ENCODE measurements at regions not wholly inside any gene's neighbourhood (a gene's known extent, or its start where the extent isn't known, plus 50 kb on each side); places are given as distances from the start of the nearest gene placed in this dataset.

DNA sequence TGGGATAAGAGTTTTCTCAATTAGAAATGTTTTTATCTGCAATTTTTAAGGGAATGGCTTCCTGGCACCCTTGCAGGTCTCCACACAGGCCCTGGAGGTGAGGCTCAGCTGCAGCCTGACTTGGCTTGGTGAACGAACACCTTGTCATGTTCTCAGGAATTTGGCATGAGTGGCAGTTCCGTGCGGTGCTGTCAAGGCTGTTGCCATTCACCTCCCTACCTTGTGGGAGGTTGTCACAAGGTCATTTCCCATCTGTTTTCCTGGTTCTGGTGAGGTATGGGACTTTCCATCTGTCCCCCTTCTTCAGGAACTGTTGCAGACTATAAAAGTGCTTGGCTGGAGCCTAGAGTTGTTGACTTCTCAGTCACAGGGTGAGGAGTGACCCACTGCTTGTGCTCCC is 82.9 kb downstream of the ELOVL4 start:
- no peak for DNase-seq (ENCODE audit: low read depth in 3 of 3)

DNA sequence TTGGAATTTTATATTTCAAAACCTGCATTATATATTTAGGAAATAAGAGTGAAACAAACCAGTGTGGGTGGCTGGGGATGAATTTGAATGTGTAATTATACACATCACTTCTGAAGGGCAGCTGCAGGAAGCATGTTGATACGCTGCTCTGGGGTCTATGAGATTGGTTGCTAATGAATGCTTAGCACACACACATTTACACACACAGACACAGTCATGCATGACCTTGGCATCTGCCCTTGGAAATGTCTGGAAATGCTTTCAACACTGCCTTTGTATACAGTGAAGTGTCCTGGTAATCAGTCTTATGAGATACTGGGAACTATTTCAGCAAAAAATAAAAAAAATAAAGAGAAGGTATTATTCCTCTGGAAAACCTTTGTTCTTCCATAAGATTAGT is 83.4 kb downstream of the ELOVL4 start:
- no peak for DNase-seq (ENCODE audit: low read depth in 3 of 3)

DNA sequence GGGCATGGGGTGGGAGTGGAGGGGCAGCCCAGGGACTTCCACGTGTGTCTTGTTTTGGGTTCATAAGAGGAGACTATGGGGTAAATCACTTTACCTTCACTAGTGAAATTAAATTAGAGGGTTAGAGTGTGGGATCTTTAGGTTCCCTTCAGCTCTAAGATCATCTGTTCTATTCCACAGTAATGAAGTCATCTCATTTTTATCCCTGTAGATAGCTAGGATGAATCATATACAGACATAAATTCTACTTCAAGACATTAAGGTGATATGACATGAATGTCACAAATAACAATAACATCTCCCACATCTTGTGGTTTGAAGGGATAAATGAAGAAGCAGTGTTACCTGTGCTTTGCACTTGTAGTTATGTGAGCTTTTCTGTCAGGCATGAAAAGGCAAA is 83.8 kb downstream of the ELOVL4 start:
- DNase-seq (ENCODE audit: low read depth in 3 of 3): no peak

DNA sequence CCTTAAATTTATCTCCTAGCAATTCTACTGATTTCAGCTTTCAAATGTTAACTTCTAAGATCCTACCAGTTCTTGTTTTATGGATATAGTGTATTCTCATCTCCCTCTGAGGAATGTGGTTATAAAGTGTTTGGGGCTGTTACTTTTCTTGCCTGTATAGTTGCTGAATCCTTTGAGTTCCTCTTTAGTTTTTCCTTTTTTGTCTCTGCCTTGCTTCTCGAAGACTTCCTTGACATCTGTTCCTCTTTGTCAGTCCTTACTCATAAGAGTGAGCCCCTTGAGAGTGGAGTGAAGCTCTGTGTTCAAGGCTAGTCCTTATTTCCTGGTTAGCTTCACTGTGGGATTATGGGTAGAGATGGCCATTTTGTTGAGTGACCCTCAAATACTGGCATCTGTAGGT is 84.6 kb downstream of the ELOVL4 start:
- no peak for DNase-seq (ENCODE audit: low read depth in 3 of 3)

DNA sequence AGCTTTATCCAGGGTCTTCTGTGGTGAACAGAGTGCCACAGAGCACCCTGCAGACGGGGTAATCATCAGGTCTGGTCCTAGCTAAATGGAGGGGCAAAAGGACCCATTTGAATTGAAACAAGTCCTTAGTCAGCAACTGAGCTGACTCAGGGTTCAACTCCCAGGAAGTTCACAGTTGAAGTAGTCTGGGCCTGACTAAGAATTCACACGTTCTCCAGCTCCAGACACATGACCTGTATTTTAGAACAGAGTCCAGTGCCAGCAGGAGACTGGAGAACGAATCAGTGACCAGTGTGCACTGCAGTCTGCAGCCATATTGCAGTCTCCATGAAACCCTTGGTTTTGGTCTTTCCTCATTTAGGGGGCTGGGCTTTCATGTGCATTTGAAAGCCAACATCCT is 85.2 kb downstream of the ELOVL4 start:
- DNase-seq (ENCODE audit: low read depth in 3 of 3): no peak

DNA sequence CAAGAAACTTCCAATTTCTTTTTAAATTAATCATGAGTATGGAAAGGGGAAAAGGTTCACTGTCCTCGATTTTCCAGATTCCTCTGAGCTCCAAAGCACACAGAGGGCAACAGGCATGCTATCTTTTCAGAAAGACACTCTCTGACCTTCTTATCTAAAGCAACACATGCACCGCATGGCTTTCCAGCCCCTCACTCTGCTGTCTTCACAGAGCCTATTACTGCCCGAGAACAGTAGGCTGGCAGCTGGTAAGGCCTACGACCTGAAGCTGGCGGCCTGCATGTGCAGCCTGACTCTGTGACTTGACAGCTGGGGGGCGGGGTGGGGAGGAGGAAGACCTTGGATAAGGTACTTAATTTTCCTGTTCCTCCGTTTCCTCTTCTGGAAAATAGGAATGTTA is 86.3 kb downstream of the ELOVL4 start:
- no peak for DNase-seq (ENCODE audit: low read depth in 3 of 3)

DNA sequence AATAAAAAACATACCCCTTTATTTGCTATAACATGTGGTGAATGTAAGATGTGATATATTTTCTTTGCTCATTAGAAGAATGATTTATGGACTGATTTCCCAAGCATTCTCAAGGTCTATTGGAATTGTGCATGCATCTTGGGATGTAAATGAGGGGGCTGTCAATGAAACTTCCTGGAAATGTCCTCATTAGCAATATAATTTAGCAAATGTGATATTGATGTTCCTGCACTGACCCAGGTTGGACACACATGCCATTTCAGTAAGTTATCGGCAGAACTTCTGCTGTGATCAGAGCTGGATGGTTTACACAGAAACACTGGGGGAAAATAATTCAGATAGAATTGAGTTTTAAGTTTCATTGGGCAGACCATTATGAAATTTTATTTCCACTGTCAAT is 99.9 kb downstream of the ELOVL4 start:
- DNase-seq (ENCODE audit: low read depth in 3 of 3): no peak

DNA sequence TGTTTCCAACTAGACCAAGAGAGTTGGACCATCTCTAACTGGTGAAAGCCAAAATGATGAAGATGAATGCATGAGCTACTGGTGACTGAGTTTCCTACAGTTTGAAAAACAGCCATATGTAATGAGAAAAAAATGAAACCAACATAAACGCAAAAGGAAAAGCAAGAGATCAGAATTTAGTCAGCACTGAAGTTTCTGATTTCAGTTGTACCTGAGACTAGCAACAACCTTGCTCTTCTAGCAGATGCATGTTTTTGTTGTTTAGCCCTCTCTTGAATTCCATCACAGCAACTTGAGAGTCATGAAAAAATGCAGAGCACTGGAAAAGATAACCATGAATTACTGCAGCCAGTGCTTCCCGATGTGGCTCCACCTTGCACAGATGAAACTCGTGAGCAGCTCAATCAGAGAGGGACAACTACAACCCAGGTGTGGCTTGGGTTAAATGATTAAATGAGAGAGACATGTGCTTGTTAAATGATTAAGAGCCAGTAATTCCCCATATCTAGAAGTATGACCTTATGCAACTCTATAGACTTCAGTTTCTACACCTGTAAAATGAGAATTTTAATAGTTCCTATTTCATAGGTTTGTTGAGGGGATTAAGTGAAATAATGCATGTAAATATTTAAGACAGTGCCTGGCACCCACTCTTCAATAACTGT is 104.8 kb downstream of the ELOVL4 start:
- no peak for DNase-seq (ENCODE audit: low read depth in 3 of 3)

DNA sequence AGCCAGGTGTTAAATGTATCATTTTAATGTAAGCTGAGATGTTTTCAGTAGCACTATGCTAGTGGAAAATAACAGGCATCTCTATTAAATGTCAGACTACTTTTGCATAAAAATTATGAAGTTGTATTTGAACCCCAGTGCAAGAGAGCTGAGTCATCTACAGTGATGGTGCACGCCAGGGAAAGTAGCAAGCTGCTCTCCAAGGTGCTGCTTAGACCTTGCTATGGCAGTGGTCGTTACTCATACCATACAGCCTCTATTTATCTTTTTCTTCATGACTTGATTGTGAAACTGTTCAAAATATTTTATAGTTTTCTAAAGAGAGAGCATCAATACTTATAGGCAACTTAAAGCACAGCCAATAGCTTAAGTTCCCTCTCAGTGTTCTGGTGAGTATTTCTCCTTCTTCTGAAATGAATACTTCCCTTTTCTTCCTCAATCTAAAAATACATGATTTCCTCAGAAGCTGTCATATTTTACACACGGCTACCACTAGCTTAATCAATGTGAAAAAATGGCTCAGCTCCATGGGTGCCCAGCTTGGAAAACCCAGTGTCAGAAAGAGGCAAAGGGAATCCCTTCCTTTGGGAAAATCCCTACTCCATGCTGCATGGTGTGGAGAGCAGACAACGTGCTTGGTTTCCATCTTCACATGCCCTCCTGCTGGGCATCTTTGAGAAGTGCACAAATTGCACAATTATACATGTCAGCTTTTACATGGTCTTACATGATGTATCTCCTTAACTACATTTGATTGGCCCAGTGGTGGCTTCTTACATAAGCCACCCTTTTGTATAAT is 105.6 kb downstream of the ELOVL4 start:
- peak in 1 of 3 donors; percentile 1 for DNase-seq (ENCODE audit: low read depth in 3 of 3)

DNA sequence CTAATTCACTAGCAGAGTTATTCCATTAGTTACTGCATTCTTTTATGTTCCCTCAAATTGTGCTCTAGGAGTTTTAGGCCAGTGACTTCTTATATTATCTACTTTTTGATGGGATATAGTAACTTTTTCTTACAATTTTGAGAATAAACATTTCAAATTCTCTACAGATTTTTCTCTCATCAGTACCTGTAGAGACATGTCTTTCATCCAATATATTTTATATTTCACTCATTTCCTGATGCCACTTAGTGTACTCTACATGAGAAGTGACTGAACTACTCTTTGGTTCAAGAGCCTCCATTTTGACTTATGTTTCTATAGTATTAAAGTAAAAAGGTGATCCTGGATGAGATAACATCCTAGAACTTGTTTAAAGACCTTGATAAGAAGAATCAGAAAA is 108.5 kb downstream of the ELOVL4 start:
- DNase-seq (ENCODE audit: low read depth in 3 of 3): no peak

DNA sequence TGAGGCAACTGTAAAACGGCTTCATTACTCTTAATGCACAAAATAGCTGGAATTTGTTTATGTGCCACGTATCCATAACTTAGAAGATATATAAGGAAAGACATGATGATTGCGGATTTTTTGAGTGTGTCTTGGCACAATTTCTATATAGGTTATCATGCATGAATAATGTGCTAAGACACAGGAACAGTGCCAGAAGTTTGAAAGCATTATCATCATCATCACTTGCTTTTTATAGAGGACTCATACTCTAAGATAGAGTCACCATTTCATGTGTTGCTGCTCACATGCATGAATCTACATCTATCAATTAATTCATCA is 113.4 kb downstream of the ELOVL4 start:
- no peak for DNase-seq (ENCODE audit: low read depth in 3 of 3)

DNA sequence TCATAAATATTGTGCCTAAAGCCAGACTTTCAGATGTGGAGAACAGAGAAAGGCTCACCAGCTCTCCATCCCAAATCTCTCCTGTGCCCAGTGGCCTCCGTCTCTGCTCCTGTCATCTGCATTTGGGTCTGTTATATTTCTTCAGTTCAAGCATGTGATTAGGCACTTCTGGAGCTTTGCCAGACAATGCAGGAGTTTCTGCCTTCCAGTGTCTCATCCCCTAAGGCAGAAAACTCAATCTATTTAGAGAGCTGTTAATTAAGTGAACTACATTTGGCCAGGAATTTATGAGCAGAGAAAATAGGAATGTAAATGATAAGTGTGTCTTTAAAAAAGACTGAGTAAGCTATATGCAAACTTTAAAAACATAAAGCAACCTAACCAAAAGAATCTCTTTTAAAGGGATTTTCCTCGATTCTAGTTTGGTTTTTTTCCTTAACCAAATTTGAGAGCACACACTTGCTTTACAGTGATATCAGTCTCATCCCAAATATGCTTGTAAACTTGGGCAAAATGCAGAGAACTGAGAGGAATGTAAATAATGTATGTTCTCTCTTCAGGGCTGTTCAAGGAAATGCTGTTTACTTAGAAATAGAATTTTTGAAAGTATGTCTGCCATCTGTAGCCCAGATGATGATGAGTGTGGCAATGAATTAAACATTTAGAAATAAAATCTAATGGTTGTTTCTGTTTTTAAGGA is 113.9 kb downstream of the ELOVL4 start:
- DNase-seq (ENCODE audit: low read depth in 3 of 3): no peak

DNA sequence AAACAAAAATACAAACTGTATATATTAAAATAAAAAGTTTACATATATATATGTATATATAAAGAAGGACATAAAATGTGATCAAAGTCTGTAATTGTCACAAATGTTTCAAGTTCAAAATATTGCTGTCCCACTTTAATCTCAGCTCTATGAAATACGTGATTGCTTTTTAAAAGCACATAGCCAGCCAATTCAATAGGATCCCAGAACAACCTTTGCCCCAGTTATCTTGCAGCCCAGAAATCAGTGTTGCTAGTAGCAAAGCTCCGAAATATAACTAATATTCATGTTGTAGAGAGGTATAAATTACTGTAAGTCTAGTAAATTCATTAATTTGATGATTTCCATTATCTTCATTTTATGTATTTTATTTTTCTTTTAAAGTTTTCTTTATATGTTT is 114.6 kb downstream of the ELOVL4 start:
- no peak for DNase-seq (ENCODE audit: low read depth in 3 of 3)

DNA sequence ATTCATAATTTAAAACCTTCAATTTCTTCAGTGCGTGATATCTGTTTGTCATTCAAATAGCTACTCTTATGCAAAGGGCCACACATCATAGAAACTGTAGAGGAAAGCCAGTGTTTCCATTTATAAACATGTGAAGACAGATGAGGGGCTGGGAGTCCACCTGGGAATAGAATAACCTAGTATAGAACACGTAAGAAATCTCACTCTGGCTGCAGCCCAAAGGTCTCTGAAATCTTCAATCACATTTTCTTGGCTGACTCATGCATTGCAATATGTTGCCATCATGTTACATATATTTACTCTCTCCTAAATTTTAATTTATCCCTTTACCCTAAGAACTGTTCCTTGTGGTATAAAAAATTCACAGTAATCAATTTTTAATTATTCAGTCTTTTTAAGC is 123.2 kb downstream of the ELOVL4 start:
- no peak for DNase-seq (ENCODE audit: low read depth in 3 of 3)

DNA sequence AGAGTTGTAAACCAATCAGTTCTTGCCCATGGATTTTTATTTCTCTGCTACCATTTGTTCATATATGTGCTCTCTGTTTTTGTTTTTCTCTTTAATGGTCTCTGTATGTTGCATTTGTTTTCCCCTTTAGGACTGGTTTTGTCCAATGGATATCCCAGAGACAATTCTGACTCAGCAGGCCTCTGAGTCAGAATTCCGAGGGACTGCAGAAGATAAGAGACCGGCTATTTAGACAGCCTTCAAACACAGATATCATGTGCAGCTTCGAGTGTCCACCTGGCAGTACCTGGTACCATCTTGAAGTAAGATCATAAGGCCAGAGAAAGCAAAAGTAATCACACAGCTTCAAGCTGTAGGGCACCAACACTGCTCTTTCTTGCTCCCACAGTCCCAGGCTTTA is 125.5 kb downstream of the ELOVL4 start:
- no peak for DNase-seq (ENCODE audit: low read depth in 3 of 3)

DNA sequence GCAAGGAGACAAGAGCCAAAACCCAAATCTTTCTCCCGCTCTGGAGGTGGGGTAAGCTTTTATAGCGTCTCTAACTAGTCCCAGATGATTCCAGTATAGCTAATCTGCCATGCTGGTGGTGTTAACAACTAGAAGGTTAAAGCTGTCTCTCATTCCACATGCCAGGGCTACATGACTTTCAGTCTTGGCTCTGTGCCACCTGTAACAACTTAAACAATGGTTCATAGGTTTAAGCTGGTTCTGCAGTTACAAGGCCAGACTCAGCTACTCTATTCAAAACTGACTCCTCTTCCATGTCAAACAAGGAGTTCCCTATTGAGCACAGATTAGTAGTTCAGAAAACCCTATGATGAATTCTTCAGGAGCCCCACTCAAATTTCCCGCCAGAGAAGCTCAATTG is 128.9 kb downstream of the ELOVL4 start:
- DNase-seq (ENCODE audit: low read depth in 3 of 3): no peak

DNA sequence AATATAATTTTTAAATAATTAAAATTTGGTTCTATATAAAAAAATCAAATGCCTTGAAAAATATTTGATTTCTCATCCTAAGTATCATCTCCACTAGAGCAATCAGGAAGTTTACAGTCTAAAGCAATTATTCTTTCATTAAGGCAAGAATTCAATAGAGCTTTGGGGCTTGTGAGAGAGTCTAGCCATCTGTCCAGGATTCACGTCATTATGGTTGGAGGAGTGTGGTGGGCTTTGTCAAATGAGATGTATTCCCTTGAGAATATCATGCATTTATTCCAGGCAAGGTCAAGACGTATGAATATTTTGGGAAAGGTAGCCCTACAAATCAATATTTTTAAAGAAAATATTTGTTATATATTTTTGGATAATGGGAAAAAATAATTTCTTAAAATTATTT is 132.4 kb downstream of the ELOVL4 start:
- DNase-seq (ENCODE audit: low read depth in 3 of 3): no peak

DNA sequence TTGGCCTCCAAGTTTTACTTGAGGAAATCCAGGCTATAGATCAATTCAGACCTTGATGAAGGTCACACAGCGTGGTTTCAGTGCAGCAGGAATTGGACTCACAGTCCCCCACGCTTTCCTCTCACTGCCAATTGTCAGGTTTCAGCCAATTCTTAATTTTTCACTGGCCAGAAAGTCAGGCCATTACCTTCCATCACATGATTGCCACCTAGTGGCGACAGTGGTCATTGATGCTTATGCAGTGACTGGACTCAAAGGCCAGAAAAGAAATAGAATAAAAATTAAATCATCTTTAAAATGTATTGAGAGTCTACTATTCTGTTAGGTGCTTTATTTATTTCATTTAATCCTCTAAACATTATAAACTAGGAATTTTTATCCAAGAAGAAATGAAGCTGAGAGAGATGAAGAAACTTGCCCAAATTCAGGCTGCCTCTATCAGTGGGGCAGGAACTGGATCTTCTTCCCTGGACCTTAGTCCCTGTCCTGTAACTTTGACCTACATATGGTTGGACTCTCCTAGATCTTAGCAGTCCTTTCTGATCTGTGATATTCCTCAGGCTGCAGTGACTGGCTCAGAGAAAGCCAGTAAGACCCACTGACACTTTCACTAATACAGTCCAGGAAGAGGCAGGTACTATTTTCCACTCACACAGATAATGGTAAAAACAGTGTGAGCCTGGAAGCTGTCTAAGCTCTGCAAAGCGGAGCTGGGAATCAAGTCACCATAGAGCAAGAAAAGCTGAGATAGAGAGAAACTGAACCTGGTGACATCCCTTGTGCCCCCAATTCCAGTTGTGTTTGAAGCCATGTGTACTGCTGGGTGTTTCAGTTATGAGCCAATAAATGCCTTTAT is 133.3 kb downstream of the ELOVL4 start:
- peak; percentile 14 to 56 (median 48) for DNase-seq (ENCODE audit: low read depth in 3 of 3)

DNA sequence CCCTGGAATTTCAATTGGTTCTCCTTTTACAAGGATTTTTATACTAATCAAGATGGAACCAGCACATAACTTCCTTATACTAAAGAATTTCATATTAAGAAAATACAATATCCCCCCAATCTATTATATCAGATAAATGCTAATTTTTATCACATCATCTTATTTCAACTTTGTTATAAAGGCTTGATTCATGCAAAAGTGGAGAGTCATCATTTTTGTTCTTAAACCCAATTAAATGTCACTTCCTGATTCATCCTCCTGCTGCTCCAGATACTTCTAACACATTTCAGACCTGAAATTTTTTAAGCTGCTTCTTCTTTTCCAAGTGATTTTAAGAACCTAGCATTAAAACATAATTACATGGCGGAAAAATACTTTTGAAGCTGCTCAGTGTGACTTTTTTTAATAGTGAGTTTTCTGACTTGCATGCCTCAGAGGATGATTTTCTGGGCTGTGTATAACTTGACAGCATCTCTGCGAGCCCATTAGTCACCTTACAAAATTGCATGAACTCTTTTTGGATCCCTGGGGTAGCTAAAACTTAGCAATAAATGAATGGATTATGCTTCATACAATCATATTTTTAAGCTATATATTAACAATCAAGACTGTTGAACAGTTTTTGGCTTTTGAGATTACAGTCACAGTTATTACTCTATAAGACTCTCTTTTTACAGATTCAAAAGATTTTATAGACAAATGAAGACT is 134.1 kb downstream of the ELOVL4 start:
- DNase-seq (ENCODE audit: low read depth in 3 of 3): no peak

DNA sequence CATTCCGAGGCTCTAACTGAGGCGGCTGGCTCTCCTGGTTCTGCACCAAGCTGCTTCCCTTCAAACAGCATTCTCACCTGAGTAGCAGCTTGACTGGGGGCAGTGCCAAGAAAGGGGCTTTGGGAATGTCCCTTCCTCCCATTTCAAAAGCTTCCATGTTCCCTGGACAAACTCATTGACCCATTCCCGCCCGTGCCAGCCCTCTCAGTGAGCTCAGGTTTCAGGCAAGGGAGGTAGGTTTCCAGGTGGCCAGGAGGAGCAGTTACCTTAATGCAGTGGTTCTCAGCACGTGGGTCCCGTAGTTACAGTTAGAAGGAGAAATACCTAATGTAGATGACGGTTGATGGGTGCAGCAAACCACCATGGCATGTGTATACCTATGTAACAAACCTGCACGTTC is 135.2 kb downstream of the ELOVL4 start:
- DNase-seq (ENCODE audit: low read depth in 3 of 3): no peak

DNA sequence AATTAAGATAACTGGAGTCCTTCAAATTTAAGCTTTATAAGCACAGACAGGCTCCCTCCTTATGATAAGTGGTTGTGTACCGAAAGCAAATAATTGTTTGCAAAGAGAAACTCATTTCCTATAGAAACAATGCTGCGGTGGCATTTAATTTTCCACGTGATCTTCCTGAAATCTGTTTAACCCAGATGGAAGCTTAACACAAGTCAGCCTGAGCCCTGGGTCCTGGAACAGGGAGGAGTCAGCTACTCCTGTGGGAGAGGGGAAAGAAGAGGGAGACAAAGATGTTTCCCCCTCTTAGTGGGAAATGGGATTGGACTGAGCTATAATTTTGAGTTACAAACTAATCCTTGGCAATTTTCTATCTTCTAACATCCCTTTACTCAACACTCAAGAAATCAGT is 136.5 kb downstream of the ELOVL4 start:
- DNase-seq (ENCODE audit: low read depth in 3 of 3): no peak
